ENCODE measurements at regions not wholly inside any gene's neighbourhood (a gene's known extent, or its start where the extent isn't known, plus 50 kb on each side); places are given as distances from the start of the nearest gene placed in this dataset.

DNA sequence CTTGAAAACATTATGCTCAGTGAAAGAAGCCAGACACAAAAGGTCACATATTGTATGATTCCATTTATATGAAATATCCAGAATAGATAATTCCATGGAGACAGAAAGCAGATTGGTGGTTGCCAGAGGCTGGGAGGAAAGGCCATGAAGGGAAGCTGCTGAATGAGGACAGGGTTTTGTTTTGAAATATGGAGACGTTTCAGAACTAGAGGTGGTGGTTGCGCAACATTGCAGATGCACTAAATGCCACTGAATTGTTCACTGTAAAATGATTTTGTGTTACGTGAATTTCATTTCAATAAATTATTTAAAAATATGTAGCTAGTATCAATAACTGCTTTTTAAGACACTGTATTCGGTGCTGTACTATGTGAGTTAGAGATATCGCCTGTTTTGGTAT, 101.7 kb upstream of the ZNF236 start:
- TF ChIP-seq ZNF24 (tag by site-specific recombination; IDR thresholded peaks at IDR 0.05) (no peak), ZNF221 (tag by site-specific recombination; IDR thresholded peaks at IDR 0.05; ENCODE audit: borderline replicate concordance) (no peak), ZNF510 (tag by site-specific recombination; IDR thresholded peaks at IDR 0.05; ENCODE audit: insufficient replicate concordance) (no peak), ZNF366 (tag by site-specific recombination; conservative IDR thresholded peaks at IDR 0.05) (no peak), ZNF2 (tag by site-specific recombination; IDR thresholded peaks at IDR 0.05) (no peak), ZNF274 (IDR thresholded peaks at IDR 0.05; ENCODE audit: low read length) (no peak), ZNF274 (tag by site-specific recombination; IDR thresholded peaks at IDR 0.05; ENCODE audit: borderline replicate concordance) (no peak)
- TF ChIP-seq, protein P1, sequence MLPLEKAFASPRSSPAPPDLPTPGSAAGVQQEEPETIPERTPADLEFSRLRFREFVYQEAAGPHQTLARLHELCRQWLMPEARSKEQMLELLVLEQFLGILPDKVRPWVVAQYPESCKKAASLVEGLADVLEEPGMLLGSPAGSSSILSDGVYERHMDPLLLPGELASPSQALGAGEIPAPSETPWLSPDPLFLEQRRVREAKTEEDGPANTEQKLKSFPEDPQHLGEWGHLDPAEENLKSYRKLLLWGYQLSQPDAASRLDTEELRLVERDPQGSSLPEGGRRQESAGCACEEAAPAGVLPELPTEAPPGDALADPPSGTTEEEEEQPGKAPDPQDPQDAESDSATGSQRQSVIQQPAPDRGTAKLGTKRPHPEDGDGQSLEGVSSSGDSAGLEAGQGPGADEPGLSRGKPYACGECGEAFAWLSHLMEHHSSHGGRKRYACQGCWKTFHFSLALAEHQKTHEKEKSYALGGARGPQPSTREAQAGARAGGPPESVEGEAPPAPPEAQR (tag by site-specific recombination; IDR thresholded peaks at IDR 0.05), result no peak
- TF ChIP-seq, protein P2, sequence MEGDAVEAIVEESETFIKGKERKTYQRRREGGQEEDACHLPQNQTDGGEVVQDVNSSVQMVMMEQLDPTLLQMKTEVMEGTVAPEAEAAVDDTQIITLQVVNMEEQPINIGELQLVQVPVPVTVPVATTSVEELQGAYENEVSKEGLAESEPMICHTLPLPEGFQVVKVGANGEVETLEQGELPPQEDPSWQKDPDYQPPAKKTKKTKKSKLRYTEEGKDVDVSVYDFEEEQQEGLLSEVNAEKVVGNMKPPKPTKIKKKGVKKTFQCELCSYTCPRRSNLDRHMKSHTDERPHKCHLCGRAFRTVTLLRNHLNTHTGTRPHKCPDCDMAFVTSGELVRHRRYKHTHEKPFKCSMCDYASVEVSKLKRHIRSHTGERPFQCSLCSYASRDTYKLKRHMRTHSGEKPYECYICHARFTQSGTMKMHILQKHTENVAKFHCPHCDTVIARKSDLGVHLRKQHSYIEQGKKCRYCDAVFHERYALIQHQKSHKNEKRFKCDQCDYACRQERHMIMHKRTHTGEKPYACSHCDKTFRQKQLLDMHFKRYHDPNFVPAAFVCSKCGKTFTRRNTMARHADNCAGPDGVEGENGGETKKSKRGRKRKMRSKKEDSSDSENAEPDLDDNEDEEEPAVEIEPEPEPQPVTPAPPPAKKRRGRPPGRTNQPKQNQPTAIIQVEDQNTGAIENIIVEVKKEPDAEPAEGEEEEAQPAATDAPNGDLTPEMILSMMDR (tag by site-specific recombination; IDR thresholded peaks at IDR 0.05), result no peak
- TF ChIP-seq, protein P3, sequence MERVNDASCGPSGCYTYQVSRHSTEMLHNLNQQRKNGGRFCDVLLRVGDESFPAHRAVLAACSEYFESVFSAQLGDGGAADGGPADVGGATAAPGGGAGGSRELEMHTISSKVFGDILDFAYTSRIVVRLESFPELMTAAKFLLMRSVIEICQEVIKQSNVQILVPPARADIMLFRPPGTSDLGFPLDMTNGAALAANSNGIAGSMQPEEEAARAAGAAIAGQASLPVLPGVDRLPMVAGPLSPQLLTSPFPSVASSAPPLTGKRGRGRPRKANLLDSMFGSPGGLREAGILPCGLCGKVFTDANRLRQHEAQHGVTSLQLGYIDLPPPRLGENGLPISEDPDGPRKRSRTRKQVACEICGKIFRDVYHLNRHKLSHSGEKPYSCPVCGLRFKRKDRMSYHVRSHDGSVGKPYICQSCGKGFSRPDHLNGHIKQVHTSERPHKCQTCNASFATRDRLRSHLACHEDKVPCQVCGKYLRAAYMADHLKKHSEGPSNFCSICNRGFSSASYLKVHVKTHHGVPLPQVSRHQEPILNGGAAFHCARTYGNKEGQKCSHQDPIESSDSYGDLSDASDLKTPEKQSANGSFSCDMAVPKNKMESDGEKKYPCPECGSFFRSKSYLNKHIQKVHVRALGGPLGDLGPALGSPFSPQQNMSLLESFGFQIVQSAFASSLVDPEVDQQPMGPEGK (tag by site-specific recombination; IDR thresholded peaks at IDR 0.05), result no peak

All from HEK293 (cell line).